ENCODE measurements at regions not wholly inside any gene's neighbourhood (a gene's known extent, or its start where the extent isn't known, plus 50 kb on each side); places are given as distances from the start of the nearest gene placed in this dataset.

GRCh38 chr21:28200726-28201125, 792.0 kb downstream of the LTN1 start:
- TF ChIP-seq CTCF (IDR thresholded peaks at IDR 0.05; ENCODE audit: borderline replicate concordance, extremely low read depth, low read length, poor library complexity, severe bottlenecking): no peak
- TF ChIP-seq EZH2 (IDR thresholded peaks at IDR 0.05; ENCODE audit: borderline replicate concordance, low read depth, low read length, severe bottlenecking): no peak
